OCI-LY1 (cell line): ENCODE measurements at regions not wholly inside any gene's neighbourhood (a gene's known extent, or its start where the extent isn't known, plus 50 kb on each side); places are given as distances from the start of the nearest gene placed in this dataset.

ENCODE experiments used
- CTCF ChIP-seq: fragments of 200-600 bp; sonication (generic), shearing (Covaris generic); IDR thresholded peaks from 2 replicates; pipeline ENCODE4 v1.5.1; 2017; ENCODE audit warnings: mild to moderate bottlenecking, antibody characterized with exemption, low read length, moderate library complexity, mixed read lengths
- EZH2 ChIP-seq: fragments of 200-600 bp; sonication (generic), shearing (Covaris generic); IDR thresholded peaks from 2 replicates; pipeline ENCODE4 v1.8.0; 2017; ENCODE audit warnings: borderline replicate concordance, mixed run types, mild to moderate bottlenecking, antibody characterized with exemption, low read length, moderate library complexity, mixed read lengths

- TF ChIP-seq EZH2, result no peak
- TF ChIP-seq CTCF, result no peak
Observed at GRCh38 chr3:27578032-27578431, 93.8 kb upstream of the SLC4A7 start.
